ENCODE measurements at regions not wholly inside any gene's neighbourhood (a gene's known extent, or its start where the extent isn't known, plus 50 kb on each side); places are given as distances from the start of the nearest gene placed in this dataset.

- peak in 1 of 5 experiments; percentile 17 for DNase-seq
These were observed 138.9 kb upstream of the COL8A1 start for GRCh38 chr3:99499235-99500158.

GRCh38 chr3:99498550-99499234, 139.7 kb upstream of the COL8A1 start:
- no peak for DNase-seq

DNA sequence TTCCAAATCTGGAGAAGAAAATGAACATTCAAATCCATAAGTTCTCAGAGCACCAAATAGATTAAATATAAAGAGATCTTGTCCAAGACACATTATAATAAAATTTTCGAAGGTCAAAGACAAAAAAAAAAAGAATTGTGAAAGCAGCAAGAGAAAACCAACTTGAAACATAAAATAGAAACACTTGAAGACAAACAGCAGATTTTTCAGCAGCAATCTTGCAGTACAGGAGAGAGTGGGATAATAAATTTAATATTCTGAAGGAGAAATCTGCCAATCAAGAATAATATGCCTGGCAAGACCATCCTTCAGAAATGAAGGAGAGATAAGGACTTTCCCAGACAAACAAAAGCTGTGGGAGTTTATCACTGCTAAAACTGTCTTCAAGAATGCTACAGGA, 150.5 kb upstream of the COL8A1 start:
- no peak for DNase-seq

DNA sequence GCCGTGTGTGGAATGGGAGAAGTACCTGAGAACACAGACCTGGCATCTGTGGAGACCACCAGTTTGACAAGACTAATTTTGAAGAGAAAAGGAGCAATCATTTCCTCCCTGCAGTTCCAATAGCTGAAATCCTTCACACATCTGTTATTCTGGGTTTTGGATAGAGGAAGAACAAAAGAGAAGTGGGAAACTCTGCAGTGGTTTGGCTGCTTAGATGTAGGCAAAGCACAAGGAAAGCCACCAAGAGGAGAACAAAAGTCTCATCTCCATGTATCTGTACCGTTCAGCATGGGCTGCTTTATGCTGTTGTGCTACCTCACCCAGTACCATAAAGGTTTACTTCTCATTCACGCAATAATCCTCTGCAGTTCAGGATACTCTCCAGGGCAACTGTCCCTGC, 153.1 kb upstream of the COL8A1 start:
- no peak for DNase-seq

DNA sequence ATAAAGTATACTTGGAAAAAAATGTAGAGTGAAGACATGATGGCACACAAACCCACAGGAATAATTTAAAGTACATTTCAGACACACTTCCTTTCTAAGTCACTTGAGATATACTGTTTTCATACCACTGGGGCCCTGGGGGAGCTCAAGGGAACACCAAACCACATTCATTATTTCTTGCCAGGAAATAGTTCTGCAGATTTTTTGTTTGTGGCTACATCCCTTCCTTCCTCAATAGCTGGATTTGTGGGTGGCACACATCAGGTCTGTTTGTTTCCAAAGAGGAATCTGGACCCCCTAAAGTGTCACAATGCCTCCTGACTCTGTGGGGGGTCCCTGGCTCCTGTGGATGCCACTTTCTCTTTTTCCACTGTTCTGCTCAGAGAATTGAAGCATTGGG, 153.5 kb upstream of the COL8A1 start:
- no peak for DNase-seq

DNA sequence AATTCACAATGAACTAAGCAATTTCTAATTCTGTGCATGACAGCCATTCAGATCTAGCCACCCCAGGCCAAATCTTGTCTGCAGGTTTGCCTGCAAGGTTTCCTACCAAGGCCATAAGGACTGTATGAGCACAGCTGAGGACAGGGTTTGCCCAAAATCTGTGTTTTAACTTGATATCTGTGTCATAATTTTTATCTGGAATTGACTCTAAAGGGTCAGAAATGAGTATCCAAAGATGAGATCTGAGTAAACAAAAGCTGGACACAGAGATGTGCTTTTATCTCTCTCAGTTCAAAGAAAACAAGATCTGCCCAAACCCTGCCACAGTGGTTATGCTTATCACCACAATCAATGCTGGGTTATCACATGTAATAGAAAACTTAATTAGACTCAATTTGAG, 154.6 kb upstream of the COL8A1 start:
- DNase-seq, result peak in 1 of 5 experiments; percentile 33

- peak in 1 of 5 experiments; percentile 3 for DNase-seq
These were observed 156.2 kb upstream of the COL8A1 start for GRCh38 chr3:99482191-99482590.

DNA sequence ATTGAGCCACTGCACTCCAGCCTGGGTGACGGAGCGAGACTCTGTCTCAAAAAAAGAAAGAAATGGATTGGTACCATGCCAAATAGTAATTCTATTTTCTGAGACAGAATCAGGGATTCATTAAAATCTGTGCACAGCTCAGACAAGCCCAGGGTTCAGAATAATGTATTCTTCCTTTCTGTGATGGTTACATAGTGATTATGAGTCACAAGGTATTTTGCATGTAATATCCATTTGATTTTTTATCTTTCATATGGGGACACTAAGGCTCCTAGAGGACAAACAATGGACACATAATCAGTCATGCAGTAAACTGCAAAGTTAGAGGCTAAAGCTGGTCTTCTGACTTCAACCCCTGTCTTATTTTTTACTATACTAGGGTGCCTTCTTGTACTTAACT, 156.8 kb upstream of the COL8A1 start:
- DNase-seq, result no peak

- no peak for DNase-seq
These were observed 158.6 kb upstream of the COL8A1 start for GRCh38 chr3:99479768-99480167.

DNA sequence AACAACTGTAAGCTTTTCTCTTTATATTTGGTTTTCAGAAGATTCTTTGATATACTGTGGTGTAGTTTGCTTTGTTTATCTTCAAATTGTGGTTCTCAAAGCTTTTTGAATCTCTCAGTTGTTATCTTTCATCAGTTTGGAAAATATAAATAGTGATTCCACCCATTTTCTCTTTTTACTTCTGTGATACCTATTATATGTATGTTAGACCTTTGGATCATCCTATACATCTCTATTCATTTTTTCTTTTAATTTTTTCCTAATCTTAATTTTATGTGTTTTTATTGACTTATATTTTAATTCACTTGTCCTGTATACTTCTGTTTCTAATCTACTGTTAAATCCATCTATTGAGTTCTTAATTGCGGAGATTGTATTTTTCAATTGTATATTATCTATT, 160.7 kb upstream of the COL8A1 start:
- DNase-seq, result no peak

- DNase-seq, result no peak
These were observed 163.2 kb upstream of the COL8A1 start for GRCh38 chr3:99475229-99475628.

DNA sequence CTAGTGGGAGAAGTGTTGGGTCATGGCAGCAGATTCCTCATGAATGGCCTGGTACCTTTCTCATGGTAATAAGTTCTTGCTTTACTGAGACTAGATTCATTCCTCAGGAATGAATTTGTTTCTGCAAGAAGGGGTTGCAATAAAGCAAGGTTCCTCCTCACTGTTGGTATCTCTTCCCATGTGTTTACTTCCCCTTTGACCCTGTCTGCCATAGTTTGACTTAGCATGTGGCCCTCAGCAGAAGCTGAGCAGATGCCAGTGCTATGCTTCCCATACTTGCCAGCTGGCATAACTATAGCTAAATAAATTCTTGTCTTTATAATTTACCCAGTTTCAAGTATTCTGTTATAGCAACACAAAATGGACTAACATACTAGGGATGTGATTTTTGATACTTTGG, 163.6 kb upstream of the COL8A1 start:
- no peak for DNase-seq

DNA sequence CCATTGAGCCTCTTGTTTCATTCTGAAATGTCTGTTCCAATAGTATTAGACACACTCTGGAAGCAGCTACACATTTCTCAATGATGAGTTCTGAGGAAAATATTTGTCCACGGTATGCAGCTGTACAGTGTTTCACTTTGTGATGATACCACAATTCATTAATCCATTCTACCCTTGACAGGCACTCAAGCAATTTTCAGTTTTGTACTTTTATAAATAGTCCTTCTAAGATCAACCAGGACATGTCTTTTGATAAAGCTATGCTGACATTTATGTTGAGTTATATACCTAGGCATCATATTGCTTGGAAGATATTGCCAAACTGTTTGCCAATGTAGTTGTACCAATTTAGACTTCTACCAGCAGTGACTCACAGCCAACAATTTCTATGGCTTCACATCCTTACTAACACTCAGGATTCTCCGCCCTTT, 165.1 kb upstream of the COL8A1 start:
- no peak for DNase-seq

DNA sequence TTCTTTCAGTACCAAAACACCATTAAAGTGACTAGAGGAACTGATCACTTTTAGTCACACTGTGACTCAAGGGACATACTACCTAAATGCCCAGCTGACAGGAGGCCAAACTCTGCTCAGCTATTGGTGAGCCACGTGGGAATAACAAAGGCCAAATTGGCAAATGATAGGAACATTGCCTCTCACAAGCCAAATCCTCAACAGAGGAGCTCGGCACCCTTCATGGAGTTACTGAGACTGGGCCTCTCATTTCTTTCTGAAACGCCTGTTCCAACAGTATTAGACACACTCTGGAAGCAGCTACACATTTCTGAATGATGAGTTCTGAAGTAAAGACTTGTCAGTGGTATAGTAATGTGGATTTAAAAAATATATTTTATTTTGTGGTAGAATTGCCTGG, 166.0 kb upstream of the COL8A1 start:
- DNase-seq, result no peak

DNA sequence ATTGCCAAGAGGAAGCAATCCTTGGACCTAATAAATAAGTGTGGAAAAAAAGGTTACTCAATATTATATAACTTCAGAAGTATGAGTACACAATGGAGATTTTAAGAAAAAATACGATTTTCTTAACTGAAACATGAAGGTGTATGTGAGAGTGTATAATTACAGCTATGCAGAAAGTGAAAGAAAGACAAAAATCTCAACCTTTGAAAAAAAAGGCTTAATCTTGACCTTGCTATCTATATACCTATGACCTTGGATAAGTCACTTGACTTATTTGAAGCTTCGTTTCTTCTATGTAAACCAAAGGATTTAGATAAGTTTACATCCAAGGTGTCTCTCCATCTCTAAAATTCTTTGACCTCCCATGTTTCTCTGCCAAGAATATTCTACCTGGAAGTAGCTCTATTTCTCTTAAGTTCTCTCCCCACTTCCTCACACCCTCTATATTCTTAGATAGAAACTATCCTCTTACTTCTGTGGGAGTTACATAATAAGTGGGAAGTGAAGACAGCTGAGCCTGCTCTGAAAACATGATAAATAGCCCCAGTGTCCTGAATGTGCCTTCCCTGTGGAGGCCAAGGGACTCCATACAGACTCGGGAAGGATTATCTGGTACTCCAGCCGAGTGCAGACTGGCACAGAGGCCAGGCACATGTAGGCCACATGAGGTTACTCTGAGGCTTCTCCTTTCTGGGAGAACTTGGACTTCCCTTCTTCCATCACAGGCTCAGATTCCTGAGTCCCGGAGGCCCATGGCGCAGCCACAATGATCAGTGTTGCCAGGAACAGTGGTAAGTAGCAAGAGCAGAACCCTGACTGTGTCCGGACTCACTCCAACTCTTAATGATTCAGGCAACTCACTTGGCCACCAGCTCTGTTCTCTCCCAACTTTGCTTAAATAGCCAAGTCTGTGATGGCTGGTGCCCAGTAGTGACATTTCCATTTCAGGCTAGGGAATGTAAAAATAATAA, 166.8 kb upstream of the COL8A1 start:
- no peak for DNase-seq

DNA sequence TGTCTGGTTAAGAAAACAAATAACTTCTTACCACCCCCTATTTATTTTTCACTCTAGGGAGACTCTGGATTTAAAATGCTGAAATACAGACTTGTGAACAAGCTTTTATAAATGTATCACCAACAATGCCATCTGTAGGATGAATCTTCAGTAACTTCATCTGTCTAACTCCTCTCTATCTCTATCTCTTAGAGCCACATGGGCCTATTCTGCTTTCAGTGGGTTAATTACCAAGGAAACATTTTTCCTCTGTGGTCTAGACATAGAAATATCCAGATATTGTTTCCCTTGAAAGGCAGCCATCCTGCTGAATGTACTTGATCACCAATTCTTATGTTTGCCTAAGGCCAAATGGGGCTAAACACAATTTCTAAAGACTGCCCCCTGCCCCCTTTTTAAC, 167.6 kb upstream of the COL8A1 start:
- no peak for DNase-seq

GRCh38 chr3:99468918-99469317, 169.5 kb upstream of the COL8A1 start:
- no peak for DNase-seq

GRCh38 chr3:99467420-99467819, 171.0 kb upstream of the COL8A1 start:
- no peak for DNase-seq

- no peak for DNase-seq
These were observed 172.1 kb upstream of the COL8A1 start for GRCh38 chr3:99466331-99466730.

DNA sequence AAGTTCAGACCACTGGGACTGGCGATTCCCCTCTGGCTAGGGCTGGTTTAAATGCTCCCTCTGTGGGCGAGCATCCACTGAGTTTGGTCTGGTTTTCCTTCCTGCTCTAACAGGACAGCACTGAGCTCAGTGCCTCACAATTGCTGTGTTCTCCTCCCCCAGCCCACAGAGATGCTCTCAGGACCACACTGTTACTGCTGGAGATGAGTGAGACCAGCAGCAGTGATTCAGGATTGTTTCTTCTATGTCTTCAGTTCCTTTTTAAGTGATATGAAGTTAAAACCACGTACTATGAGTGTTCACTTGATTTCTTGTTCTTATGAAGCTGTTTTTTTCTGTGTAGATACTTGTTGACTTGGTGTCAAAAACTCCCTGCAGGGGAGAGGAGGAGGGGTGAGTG, 180.4 kb upstream of the COL8A1 start:
- DNase-seq, result no peak

GRCh38 chr3:99442599-99442998, 195.8 kb upstream of the COL8A1 start:
- no peak for DNase-seq

DNA sequence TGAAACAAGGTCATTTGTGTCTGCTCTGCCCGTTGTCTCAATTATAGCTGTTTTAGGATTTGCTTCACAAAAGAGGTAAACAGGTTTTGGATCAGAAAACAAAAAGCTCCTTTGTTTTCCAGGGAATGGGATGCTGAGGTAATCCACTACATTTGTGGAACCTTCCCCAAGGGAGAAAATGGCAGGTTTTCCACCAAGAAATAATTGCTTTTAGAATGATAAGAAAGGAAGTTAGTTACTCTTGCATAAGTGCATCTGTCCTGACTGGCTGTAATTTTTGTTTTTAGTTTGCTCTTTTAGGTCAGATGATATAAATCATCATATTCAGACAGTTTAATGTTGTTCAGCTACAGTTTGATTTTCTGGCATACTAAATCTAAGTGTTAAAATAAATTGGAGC, 198.5 kb upstream of the COL8A1 start:
- no peak for DNase-seq

DNA sequence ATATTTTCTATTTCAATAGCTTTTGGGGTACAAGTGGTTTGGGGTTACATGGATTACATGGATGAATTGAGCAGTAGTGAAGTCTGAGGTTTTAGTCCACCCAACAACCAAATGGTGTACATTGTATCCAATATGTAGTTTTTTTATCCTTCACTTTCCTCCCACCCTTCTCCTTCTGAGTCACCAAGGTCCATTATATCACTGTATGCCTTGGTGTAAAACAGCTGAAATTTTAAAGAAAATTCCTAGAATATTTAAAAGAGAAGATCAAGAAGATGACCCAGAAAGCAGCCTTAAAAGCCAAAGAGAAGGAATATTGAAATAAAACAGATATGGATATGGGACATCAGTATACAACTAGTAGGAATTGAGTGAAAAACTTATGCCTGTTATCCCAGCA, 204.2 kb upstream of the COL8A1 start:
- DNase-seq, result no peak

Data from T-helper 2 cell (primary cell).